PC-9 (cell line): ENCODE measurements at regions not wholly inside any gene's neighbourhood (a gene's known extent, or its start where the extent isn't known, plus 50 kb on each side); places are given as distances from the start of the nearest gene placed in this dataset.

Experiments used
- BruUV-seq: library from RNA; stranded (reverse); fragments of 400-500 nt; replicated peaks from 2 replicates; lab custom pipeline; 2021; lab: Mats Ljungman, UMichigan
- CTCF ChIA-PET: fragments of 300-600 bp; sonication (Branson Sonifier 250); formaldehyde crosslinking; loops from one replicate; lab custom pipeline; 2022; ENCODE audit warnings: antibody characterized with exemption; lab: Charles Lee
- POLR2A ChIA-PET: fragments of 300-600 bp; sonication (Branson Sonifier 250); formaldehyde crosslinking; loops from one replicate; lab custom pipeline; 2022; ENCODE audit warnings: antibody characterized with exemption; ENCODE audit not compliant: unreplicated experiment; lab: Charles Lee
- DNase-seq, 2 experiments: peaks; one replicate each; pipeline versions ENCODE4 v3.0.0 to v3.0.0-alpha.2; 2015 to 2022; ENCODE audit warnings: mixed read lengths in 1 of 2
- H2AFZ ChIP-seq: fragments of 200-600 bp; sonication (generic); 2 replicates; pipeline ENCODE4 v1.8.1; 2017; ENCODE audit warnings: antibody characterized with exemption
- H3F3A ChIP-seq: fragments of 200-600 bp; sonication (generic); 2 replicates; pipeline ENCODE4 v1.8.1; 2017; ENCODE audit warnings: antibody characterized with exemption, mild to moderate bottlenecking, low read depth; ENCODE audit not compliant: insufficient read depth
- H3K27ac ChIP-seq: fragments of 200-600 bp; sonication (generic); 2 replicates; pipeline ENCODE4 v1.6.1; 2016; ENCODE audit warnings: mixed run types
- H3K27me3 ChIP-seq: fragments of 200-600 bp; sonication (generic); 2 replicates; pipeline ENCODE4 v1.6.1; 2016; ENCODE audit warnings: low read depth, mixed run types; ENCODE audit not compliant: insufficient read depth
- H3K36me3 ChIP-seq: fragments of 200-600 bp; sonication (generic); 2 replicates; pipeline ENCODE4 v1.6.1; 2016; ENCODE audit warnings: low read depth, mixed run types
- H3K4me1 ChIP-seq: fragments of 200-600 bp; sonication (generic); replicated peaks from 2 replicates; pipeline ENCODE4 v1.6.1; 2016; ENCODE audit warnings: mixed run types; ENCODE audit not compliant: insufficient read depth
- H3K4me2 ChIP-seq: fragments of 200-600 bp; sonication (generic); 2 replicates; pipeline ENCODE4 v1.6.1; 2017; ENCODE audit warnings: mixed run types
- H3K4me3 ChIP-seq: fragments of 200-600 bp; sonication (generic); 2 replicates; pipeline ENCODE4 v1.6.1; 2016; ENCODE audit warnings: mixed run types
- H3K79me2 ChIP-seq: fragments of 200-600 bp; sonication (generic); 2 replicates; pipeline ENCODE4 v1.6.1; 2017; ENCODE audit warnings: low read depth, mixed run types
- H3K9me2 ChIP-seq: fragments of 200-600 bp; sonication (generic); 2 replicates; pipeline ENCODE4 v1.8.1; 2017; ENCODE audit warnings: mild to moderate bottlenecking; ENCODE audit not compliant: insufficient read depth
- H3K9me3 ChIP-seq: fragments of 200-600 bp; sonication (generic); 2 replicates; pipeline ENCODE4 v1.8.1; 2016; ENCODE audit warnings: low read depth; ENCODE audit not compliant: insufficient read depth
- H4K20me1 ChIP-seq: fragments of 200-600 bp; sonication (generic); 2 replicates; pipeline ENCODE4 v1.8.1; 2017; ENCODE audit not compliant: insufficient read depth
- CTCF ChIP-seq: fragments of 200-600 bp; sonication (generic); conservative IDR thresholded peaks from 2 replicates; pipeline ENCODE4 v1.6.1; 2017; ENCODE audit warnings: mixed run types, antibody characterized with exemption, mild to moderate bottlenecking, moderate library complexity
- EZH2 ChIP-seq: fragments of 200-600 bp; sonication (generic); IDR thresholded peaks from 2 replicates; pipeline ENCODE4 v1.8.0; 2017; ENCODE audit warnings: antibody characterized with exemption, low read depth
- intact Hi-C: fragments of 100-400 bp; cut with micrococcal nuclease; formaldehyde crosslinking; loops from one replicate; pipeline ENCODE4 v1.10.0; 2022; ENCODE audit not compliant: unreplicated experiment

DNA sequence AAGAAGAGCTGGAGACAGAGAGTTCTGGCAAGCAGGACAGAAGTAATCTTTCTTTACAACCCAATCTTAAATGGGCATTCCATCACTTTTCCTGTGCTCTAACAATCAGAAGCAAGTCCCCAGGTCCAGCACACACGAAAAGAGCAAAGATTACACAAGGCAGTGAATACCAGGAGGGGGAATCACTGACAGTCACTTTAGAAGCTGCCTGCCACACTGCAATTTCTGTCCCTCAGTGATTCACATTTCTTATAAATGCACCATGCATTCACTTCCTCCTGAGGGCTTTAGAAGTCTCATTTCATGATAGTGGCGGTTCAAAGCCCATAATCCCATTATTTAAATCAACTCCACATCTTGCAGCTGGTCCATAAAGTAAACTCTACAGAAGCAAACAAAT is 362.5 kb downstream of the POM121L12 start:
- Histone ChIP-seq H3K4me3 (no peak overlapping the region), H3K4me2 (no peak overlapping the region), H3K4me1 (no peaks in the 10 kb centered on the region), H3K27ac (no peak overlapping the region), H3K9me3 (no peaks in the 10 kb centered on the region), H3K9me2 (0 out of 2 replicates have a peak, but pooled peaks cover 6% of the 10 kb centered on the region), H3F3A (no peaks in the 10 kb centered on the region), H4K20me1 (no peaks in the 10 kb centered on the region), H3K79me2 (no peaks in the 10 kb centered on the region), H3K27me3 (no peaks in the 10 kb centered on the region; the same call in 1 of the 2 replicates), H2AFZ (no peak overlapping the region), H3K36me3 (no peaks in the 10 kb centered on the region)
- TF ChIP-seq EZH2 (no peak), CTCF (no peak)
- BruUV-seq, result no TSS peak
- DNase-seq, result no peak
- intact Hi-C loops, result no loop called here
- POLR2A ChIA-PET, result no interaction called here
- CTCF ChIA-PET, result no interaction called here

DNA sequence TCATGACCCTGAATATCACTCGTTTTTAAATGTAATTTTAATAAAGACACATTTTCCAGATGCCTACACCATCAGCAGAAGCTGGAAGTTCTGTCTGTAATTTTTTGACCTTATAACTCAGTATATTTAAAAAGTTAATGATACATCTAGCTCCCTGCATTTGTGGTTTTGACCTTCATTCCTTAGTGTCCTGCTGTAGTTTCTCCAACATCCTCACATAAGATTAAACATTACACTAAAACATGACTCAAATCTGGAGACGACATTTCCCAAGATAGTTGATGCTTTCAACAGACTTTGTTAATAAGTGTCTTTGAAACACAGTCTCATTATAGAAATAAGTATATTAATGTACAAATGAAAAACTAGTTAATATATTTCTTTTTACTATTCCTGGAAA is 363.1 kb downstream of the POM121L12 start:
- ChIA-PET CTCF (no interaction called here), POLR2A (no interaction called here)
- H2AFZ ChIP-seq, result no peak overlapping the region
- no peak overlapping the region for H3K4me3 ChIP-seq
- no peaks in the 10 kb centered on the region for H3F3A ChIP-seq
- no peaks in the 10 kb centered on the region for H3K79me2 ChIP-seq
- H3K4me1 ChIP-seq, result no peaks in the 10 kb centered on the region
- 0 out of 2 replicates have a peak, but pooled peaks cover 6% of the 10 kb centered on the region for H3K9me2 ChIP-seq
- H4K20me1 ChIP-seq, result no peaks in the 10 kb centered on the region
- H3K27ac ChIP-seq, result no peak overlapping the region
- no peaks in the 10 kb centered on the region; the same call in 1 of the 2 replicates for H3K27me3 ChIP-seq
- no peaks in the 10 kb centered on the region for H3K36me3 ChIP-seq
- DNase-seq, result no peak
- BruUV-seq, result no TSS peak
- TF ChIP-seq EZH2 (no peak), CTCF (no peak)
- H3K9me3 ChIP-seq, result no peaks in the 10 kb centered on the region
- no peak overlapping the region for H3K4me2 ChIP-seq
- intact Hi-C loops, result no loop called here

DNA sequence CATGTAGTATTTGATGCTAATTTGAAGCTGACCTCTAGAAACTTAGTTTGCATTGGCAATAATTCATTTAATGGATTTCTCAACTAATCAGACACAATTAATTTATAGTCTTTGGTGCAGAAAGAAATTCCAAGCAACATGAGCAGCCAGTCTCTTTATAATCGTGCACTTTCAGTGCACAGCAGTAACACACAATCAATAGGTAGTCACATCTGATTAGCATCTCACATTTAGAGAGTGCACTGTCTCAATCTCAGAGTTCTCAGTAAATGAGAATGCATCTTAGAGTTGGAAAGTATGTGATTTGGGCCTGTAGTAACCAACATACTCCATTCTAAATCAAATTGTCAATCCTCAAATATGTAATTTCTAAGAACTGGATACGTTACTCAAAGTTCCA is 377.6 kb downstream of the POM121L12 start:
- Histone ChIP-seq H2AFZ (no peak overlapping the region), H3K4me2 (no peak overlapping the region), H3K4me3 (no peak overlapping the region), H3K79me2 (no peaks in the 10 kb centered on the region), H3K4me1 (no peaks in the 10 kb centered on the region), H3K36me3 (no peaks in the 10 kb centered on the region), H3K9me2 (no peaks in the 10 kb centered on the region), H4K20me1 (0 out of 2 replicates have a peak, but pooled peaks cover 5% of the 10 kb centered on the region), H3F3A (no peaks in the 10 kb centered on the region), H3K9me3 (no peaks in the 10 kb centered on the region), H3K27me3 (no peaks in the 10 kb centered on the region), H3K27ac (no peak overlapping the region)
- TF ChIP-seq EZH2, result no peak
- no peak for TF ChIP-seq CTCF
- CTCF ChIA-PET, result no interaction called here
- intact Hi-C loops, result no loop called here
- POLR2A ChIA-PET, result no interaction called here
- DNase-seq, result no peak
- no TSS peak for BruUV-seq
